H1 (cell line): ENCODE measurements at regions not wholly inside any gene's neighbourhood (a gene's known extent, or its start where the extent isn't known, plus 50 kb on each side); places are given as distances from the start of the nearest gene placed in this dataset.

Experiments used
- CTCF ChIA-PET: fragments of 300-600 bp; sonication (Branson Sonifier 250); formaldehyde crosslinking; loops from one replicate; lab custom pipeline; 2021; ENCODE audit not compliant: partially characterized antibody; lab: Charles Lee
- POLR2A ChIA-PET: fragments of 300-600 bp; sonication (Branson Sonifier 250); formaldehyde crosslinking; loops from one replicate; lab custom pipeline; 2021; ENCODE audit warnings: inconsistent platforms; ENCODE audit not compliant: partially characterized antibody; lab: Charles Lee
- DNase-seq, 2 experiments: peaks; one replicate each; pipeline versions ENCODE4 v3.0.0 to v3.0.0-alpha.2; 2010 to 2022; ENCODE audit warnings: low spot score in 2 of 2, low read depth in 1 of 2, mixed read lengths in 1 of 2
- FAIRE-seq: peaks from 2 replicates; lab custom pipeline; 2011; peaks lifted over from hg19 to GRCh38; lab: Jason Lieb, UNC
- H2AFZ ChIP-seq: 2 replicates; pipeline ENCODE4 v1.8.1; 2012; ENCODE audit warnings: low read length, inconsistent platforms
- H2AK5ac ChIP-seq: 2 replicates; pipeline ENCODE4 v1.6.1; 2013; ENCODE audit warnings: low read depth, low read length
- H2BK120ac ChIP-seq: replicated peaks from 2 replicates; pipeline ENCODE3; 2013; ENCODE audit warnings: low read depth, low read length, inconsistent platforms
- H2BK12ac ChIP-seq: 2 replicates; pipeline ENCODE4 v1.6.1; 2013; ENCODE audit warnings: low read depth, low read length
- H2BK15ac ChIP-seq: 2 replicates; pipeline ENCODE4 v1.6.1; 2013; ENCODE audit warnings: low read length
- H2BK20ac ChIP-seq: 2 replicates; pipeline ENCODE4 v1.6.1; 2013; ENCODE audit warnings: low read length
- H2BK5ac ChIP-seq: 2 replicates; pipeline ENCODE4 v1.6.1; 2013; ENCODE audit warnings: low read depth, low read length
- H3K14ac ChIP-seq: 2 replicates; pipeline ENCODE4 v1.6.1; 2013; ENCODE audit warnings: inconsistent platforms; ENCODE audit not compliant: insufficient read length
- H3K18ac ChIP-seq: 2 replicates; pipeline ENCODE4 v1.6.1; 2013; ENCODE audit warnings: low read length; ENCODE audit errors: extremely low read depth
- H3K23ac ChIP-seq: 2 replicates; pipeline ENCODE4 v1.6.1; 2013; ENCODE audit warnings: inconsistent platforms; ENCODE audit not compliant: insufficient read length
- H3K23me2 ChIP-seq: 2 replicates; pipeline ENCODE4 v1.6.1; 2013; ENCODE audit warnings: low read depth, low read length
- H3K27ac ChIP-seq: 2 replicates; pipeline ENCODE4 v1.6.1; 2011; ENCODE audit warnings: low read depth, low read length, inconsistent platforms
- H3K27me3 ChIP-seq, 4 experiments: replicated peaks in 1 of 4; 1 replicate in 1 of 4; 2 replicates in 3 of 4; pipeline versions ENCODE4 v1.6.1 to v1.8.1; 2011 to 2013; ENCODE audit warnings: low read length in 3 of 4, mild to moderate bottlenecking in 3 of 4, inconsistent platforms in 2 of 4, mixed read lengths in 2 of 4, moderate library complexity in 1 of 4; ENCODE audit not compliant: control insufficient read depth in 3 of 4, insufficient read depth in 3 of 4; ENCODE audit errors: extremely low read depth in 1 of 4
- H3K36me3 ChIP-seq, 4 experiments: 2 replicates each; pipeline versions ENCODE4 v1.6.1 to v1.8.1; 2011 to 2013; ENCODE audit warnings: mild to moderate bottlenecking in 4 of 4, low read length in 3 of 4, moderate library complexity in 2 of 4, control low read depth in 1 of 4, inconsistent platforms in 1 of 4; ENCODE audit not compliant: insufficient read depth in 4 of 4, control insufficient read depth in 2 of 4
- H3K4ac ChIP-seq: replicated peaks from 2 replicates; pipeline ENCODE3; 2013; ENCODE audit warnings: low read length, low read depth, mixed read lengths, inconsistent platforms; ENCODE audit not compliant: insufficient read length
- H3K4me1 ChIP-seq, 4 experiments: replicated peaks in 1 of 4; 1 replicate in 1 of 4; 2 replicates in 3 of 4; pipeline versions ENCODE4 v1.6.1 to v1.8.1; 2011 to 2013; ENCODE audit warnings: low read length in 3 of 4, inconsistent platforms in 2 of 4, mixed read lengths in 1 of 4; ENCODE audit not compliant: insufficient read depth in 4 of 4, control insufficient read depth in 3 of 4
- H3K4me2 ChIP-seq, 2 experiments: 2 replicates each; pipeline versions ENCODE4 v1.6.1 to v1.8.1; 2011 to 2013; ENCODE audit warnings: low read depth in 2 of 2, low read length in 2 of 2, control low read depth in 1 of 2, inconsistent platforms in 1 of 2, mild to moderate bottlenecking in 1 of 2; ENCODE audit not compliant: insufficient read depth in 1 of 2
- H3K4me3 ChIP-seq, 4 experiments: fragments of 200-600, 300-600 bp in 1 of 4; sonication (generic), shearing (Covaris generic), sonication (Bioruptor Twin) in 1 of 4; 2 replicates each; pipeline versions ENCODE4 v1.5.1 to v1.8.1; 2011 to 2016; ENCODE audit warnings: low read length in 4 of 4, low read depth in 3 of 4, control low read depth in 2 of 4, inconsistent platforms in 2 of 4, mild to moderate bottlenecking in 2 of 4, mixed read lengths in 1 of 4, moderate library complexity in 1 of 4; ENCODE audit not compliant: insufficient read depth in 2 of 4; ENCODE audit errors: extremely low read depth in 1 of 4
- H3K56ac ChIP-seq: replicated peaks from 2 replicates; pipeline ENCODE3; 2013; ENCODE audit warnings: low read depth, mild to moderate bottlenecking, mixed read lengths, low read length, inconsistent platforms; ENCODE audit not compliant: insufficient read length
- H3K79me1 ChIP-seq: 2 replicates; pipeline ENCODE4 v1.6.1; 2013; ENCODE audit warnings: low read depth, low read length, control low read depth
- H3K79me2 ChIP-seq, 2 experiments: 2 replicates each; pipeline versions ENCODE4 v1.6.1 to v1.8.1; 2012 to 2013; ENCODE audit warnings: low read length in 2 of 2, mild to moderate bottlenecking in 2 of 2, inconsistent platforms in 1 of 2; ENCODE audit not compliant: insufficient read depth in 2 of 2, control insufficient read depth in 1 of 2
- H3K9ac ChIP-seq, 4 experiments: replicated peaks in 1 of 4; 1 replicate in 1 of 4; 2 replicates in 3 of 4; pipeline versions ENCODE4 v1.6.1 to v1.8.1; 2011 to 2013; ENCODE audit warnings: low read depth in 3 of 4, low read length in 3 of 4, control low read depth in 2 of 4, mild to moderate bottlenecking in 2 of 4, moderate library complexity in 2 of 4, inconsistent platforms in 1 of 4; ENCODE audit errors: extremely low read depth in 1 of 4
- H3K9me3 ChIP-seq, 2 experiments: 2 replicates each; pipeline versions ENCODE4 v1.6.1 to v1.8.1; 2012 to 2013; ENCODE audit warnings: mild to moderate bottlenecking in 2 of 2, moderate library complexity in 2 of 2, control low read depth in 1 of 2, inconsistent platforms in 1 of 2, low read depth in 1 of 2, low read length in 1 of 2, mixed read lengths in 1 of 2; ENCODE audit not compliant: insufficient read depth in 2 of 2
- H4K20me1 ChIP-seq, 2 experiments: replicated peaks in 1 of 2; 2 replicates each; pipeline versions ENCODE3 to v1.8.1; 2011 to 2013; ENCODE audit warnings: inconsistent platforms in 2 of 2, low read length in 2 of 2, mild to moderate bottlenecking in 1 of 2; ENCODE audit not compliant: insufficient read depth in 2 of 2, control insufficient read depth in 1 of 2
- H4K5ac ChIP-seq: 2 replicates; pipeline ENCODE4 v1.6.1; 2013; ENCODE audit warnings: low read length, low read depth, mixed read lengths, inconsistent platforms; ENCODE audit not compliant: insufficient read length
- H4K8ac ChIP-seq: 2 replicates; pipeline ENCODE4 v1.8.0; 2013; ENCODE audit warnings: mild to moderate bottlenecking, moderate library complexity, low read length, inconsistent platforms; ENCODE audit not compliant: insufficient read depth; ENCODE audit errors: extremely low read depth
- H4K91ac ChIP-seq: replicated peaks from 2 replicates; pipeline ENCODE3; 2013; ENCODE audit warnings: low read length, mixed read lengths, inconsistent platforms; ENCODE audit not compliant: insufficient read length
- ASH2L ChIP-seq: fragments of 200-600, 300-600 bp; sonication (generic); IDR thresholded peaks from one replicate; pipeline ENCODE4 v1.7.1; 2017; ENCODE audit warnings: low read length
- CEBPB ChIP-seq: IDR thresholded peaks from 2 replicates; pipeline ENCODE4 v1.6.1; 2012; ENCODE audit warnings: low read depth, low read length
- CHD1 ChIP-seq: IDR thresholded peaks from 2 replicates; pipeline ENCODE4 v1.6.1; 2012; ENCODE audit warnings: low read depth, low read length, improper control_type of control experiment
- CHD2 ChIP-seq: IDR thresholded peaks from 2 replicates; pipeline ENCODE4 v1.6.1; 2012; ENCODE audit warnings: low read length, improper control_type of control experiment
- CTBP2 ChIP-seq: IDR thresholded peaks from 2 replicates; pipeline ENCODE4 v1.7.0; 2011; ENCODE audit warnings: borderline replicate concordance, mild to moderate bottlenecking, moderate library complexity, mixed read lengths, low read length; ENCODE audit not compliant: insufficient read depth, insufficient read length
- JUN ChIP-seq: IDR thresholded peaks from 2 replicates; pipeline ENCODE4 v1.6.1; 2011; ENCODE audit warnings: low read depth, mild to moderate bottlenecking, improper control_type of control experiment, low read length
- RAD21 ChIP-seq, 2 experiments: IDR thresholded peaks in 1 of 2; conservative IDR thresholded peaks in 1 of 2; 2 replicates each; pipeline ENCODE4 v1.6.1; 2011; ENCODE audit warnings: low read depth in 2 of 2, low read length in 2 of 2, improper control_type of control experiment in 1 of 2, inconsistent platforms in 1 of 2, mild to moderate bottlenecking in 1 of 2, moderate library complexity in 1 of 2
- RBBP5 ChIP-seq: IDR thresholded peaks from 2 replicates; pipeline ENCODE4 v1.7.1; 2012; ENCODE audit warnings: low read depth, mild to moderate bottlenecking, inconsistent platforms, low read length, moderate library complexity, borderline replicate concordance
- RFX5 ChIP-seq: IDR thresholded peaks from 2 replicates; pipeline ENCODE4 v1.6.1; 2011; ENCODE audit warnings: low read depth, low read length, improper control_type of control experiment, borderline replicate concordance
- SAP30 ChIP-seq: fragments of 300-600 bp; sonication (generic); IDR thresholded peaks from 2 replicates; pipeline ENCODE4 v1.7.1; 2012; ENCODE audit warnings: low read length, moderate library complexity, mild to moderate bottlenecking, inconsistent platforms; ENCODE audit not compliant: insufficient read depth, insufficient replicate concordance
- TBP ChIP-seq: IDR thresholded peaks from 2 replicates; pipeline ENCODE4 v1.6.1; 2011; ENCODE audit warnings: low read depth, low read length, improper control_type of control experiment
- TCF12 ChIP-seq: IDR thresholded peaks from 2 replicates; pipeline ENCODE4 v1.6.1; 2011; ENCODE audit warnings: low read depth, mild to moderate bottlenecking, low read length
- ZNF274 ChIP-seq: IDR thresholded peaks from 2 replicates; pipeline ENCODE4 v1.7.0; 2012; ENCODE audit warnings: low read length, borderline replicate concordance; ENCODE audit errors: extremely low read depth
- WGBS, 2 experiments: shearing (Covaris generic) in 1 of 2; methylation state at CpG; one replicate each; pipeline versions ENCODE4 v1.1.6 to v1.1.7; 2013 to 2015; ENCODE audit warnings: low lambda C conversion rate in 2 of 2, mixed read lengths in 2 of 2, inconsistent platforms in 1 of 2, low coverage in 1 of 2, missing lambda C conversion rate in 1 of 2; ENCODE audit not compliant: insufficient replicate concordance in 2 of 2, insufficient coverage in 1 of 2, insufficient read length in 1 of 2; ENCODE audit errors: extremely low coverage in 1 of 2, missing lambda C conversion rate in 1 of 2; 5-methylcytosine and 5-hydroxymethylcytosine counted together

DNA sequence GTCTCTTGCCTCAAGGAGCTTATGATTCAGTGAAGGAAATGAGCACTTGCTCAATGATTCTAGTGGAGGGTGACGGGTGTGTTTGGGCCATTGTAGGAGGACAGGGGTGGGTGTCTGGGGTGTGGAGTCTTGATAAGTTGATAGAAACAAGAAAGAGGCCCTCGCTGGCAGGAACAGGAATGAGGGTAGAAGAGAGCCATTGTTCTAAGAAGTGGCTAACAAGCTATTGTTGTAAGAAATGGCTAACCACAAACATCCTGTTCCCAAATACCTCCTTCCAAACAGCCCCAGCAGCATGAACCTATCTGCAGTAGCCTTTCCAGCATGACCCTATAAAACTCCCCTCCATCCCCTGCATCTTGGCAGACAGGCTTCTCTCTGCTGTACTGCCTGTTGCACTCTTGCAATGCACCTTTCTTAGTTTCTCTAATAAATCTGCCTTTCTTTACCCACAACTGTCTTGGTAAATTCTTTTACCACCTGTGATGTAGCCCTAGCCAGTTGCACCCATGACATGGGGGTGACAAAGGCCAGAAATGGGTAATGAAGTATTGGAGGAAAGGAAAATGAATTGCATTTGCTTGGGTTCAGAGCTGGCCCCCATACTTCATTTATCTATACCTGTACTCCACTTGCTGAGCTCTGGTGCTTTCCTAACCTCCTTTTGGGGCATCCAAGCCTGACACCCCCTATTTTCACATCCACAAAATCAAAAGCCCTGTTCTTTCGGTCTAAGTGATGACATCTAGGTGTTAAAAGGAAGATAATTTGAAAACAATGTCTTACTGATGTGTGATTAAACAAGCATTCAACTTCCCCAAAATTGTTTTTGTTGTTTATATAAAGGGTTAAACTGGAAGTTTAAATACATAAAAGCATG, 389.1 kb downstream of the GRIN2B start:
- Histone ChIP-seq H3K23ac (no peak overlapping the region), H3K4me3 (no peak overlapping the region), H3K27me3 (no peaks in the 10 kb centered on the region), H3K27ac (no peak overlapping the region), H2BK20ac (no peak overlapping the region), H3K4me2 (no peak overlapping the region), H4K20me1 (no peaks in the 10 kb centered on the region), H3K79me1 (no peaks in the 10 kb centered on the region), H2BK15ac (no peak overlapping the region), H3K14ac (no peak overlapping the region), H3K9me3 (no peaks in the 10 kb centered on the region), H3K18ac (no peak overlapping the region), H4K5ac (no peak overlapping the region), H3K9ac (no peak overlapping the region), H4K91ac (no peak overlapping the region), H2AFZ (no peak overlapping the region), H3K56ac (no peak overlapping the region), H3K23me2 (no peaks in the 10 kb centered on the region), H2BK5ac (no peak overlapping the region), H3K79me2 (no peaks in the 10 kb centered on the region), H3K4ac (no peak overlapping the region), H4K8ac (no peak overlapping the region), H3K4me1 (peaks cover 8 to 17% (median 11%) of the 10 kb centered on the region in 4 experiments; a peak in 6 of 7 replicates), H2BK120ac (no peak overlapping the region), H2AK5ac (no peak overlapping the region), H3K36me3 (no peaks in the 10 kb centered on the region), H2BK12ac (no peak overlapping the region)
- 80% methylated on average over 3 of the region's 3 CpGs; no CpG with 5 or more reads in 1 of the 2 experiments for WGBS, 2 experiments
- ChIA-PET CTCF (interaction anchor here (0.6 to 2.4 kb wide), 5 partner anchors 10 to 58 kb away, joined by 3 to 10 read pairs (median 4); no protein-coding TSS in a partner anchor), POLR2A (interaction anchor here (1.1 kb wide), 1 partner anchor 8 kb away, joined by 3 read pairs; no protein-coding TSS in a partner anchor)
- FAIRE-seq = no peak
- DNase-seq = no peak
- TF ChIP-seq CEBPB (no peak), CHD1 (no peak), TCF12 (no peak), RAD21 (IDR thresholded peaks at IDR 0.05 in 1 of 2, conservative IDR thresholded peaks at IDR 0.05 in 1 of 2; ENCODE audit: low read depth in 2 of 2, low read length in 2 of 2) (no peak), SAP30 (no peak), JUN (no peak), ASH2L (no peak), CHD2 (no peak), CTBP2 (no peak), RBBP5 (no peak), RFX5 (no peak), TBP (no peak), ZNF274 (no peak)
